H9 (cell line): ENCODE measurements at regions not wholly inside any gene's neighbourhood (a gene's known extent, or its start where the extent isn't known, plus 50 kb on each side); places are given as distances from the start of the nearest gene placed in this dataset.
A peak's percentile ranks its signal among the peaks of the same experiment; 100 is the strongest.

Source experiments
- DNase-seq: peaks from one replicate; pipeline ENCODE4 v3.0.0-alpha.2; 2017
- H2AFZ ChIP-seq: one replicate; pipeline ENCODE4 v1.6.1; 2013; ENCODE audit warnings: mild to moderate bottlenecking, low read length, control low read depth, moderate library complexity
- H2AK5ac ChIP-seq: 2 replicates; pipeline ENCODE4 v1.6.1; 2013; ENCODE audit warnings: low read length, control low read depth, mixed read lengths; ENCODE audit not compliant: insufficient read length
- H2BK120ac ChIP-seq: one replicate; pipeline ENCODE4 v1.6.1; 2013; ENCODE audit warnings: low read depth, mild to moderate bottlenecking, low read length, control low read depth, inconsistent platforms; ENCODE audit not compliant: poor library complexity, severe bottlenecking
- H2BK12ac ChIP-seq: 2 replicates; pipeline ENCODE4 v1.6.1; 2013; ENCODE audit warnings: low read length, control low read depth, mixed read lengths, low read depth; ENCODE audit not compliant: insufficient read length
- H2BK15ac ChIP-seq: 2 replicates; pipeline ENCODE4 v1.6.1; 2013; ENCODE audit warnings: low read depth, low read length, control low read depth
- H2BK20ac ChIP-seq: one replicate; pipeline ENCODE4 v1.6.1; 2013; ENCODE audit warnings: low read depth, mild to moderate bottlenecking, low read length, control low read depth, inconsistent platforms; ENCODE audit not compliant: poor library complexity, severe bottlenecking
- H2BK5ac ChIP-seq: 2 replicates; pipeline ENCODE4 v1.6.1; 2013; ENCODE audit warnings: low read length, control low read depth, mixed read lengths; ENCODE audit not compliant: insufficient read length
- H3K14ac ChIP-seq: 2 replicates; pipeline ENCODE4 v1.6.1; 2013; ENCODE audit warnings: low read length, control low read depth; ENCODE audit not compliant: insufficient read depth
- H3K18ac ChIP-seq: 2 replicates; pipeline ENCODE4 v1.6.1; 2013; ENCODE audit warnings: low read depth, mild to moderate bottlenecking, mixed read lengths, low read length, control low read depth; ENCODE audit not compliant: insufficient read length
- H3K23ac ChIP-seq: 2 replicates; pipeline ENCODE4 v1.6.1; 2013; ENCODE audit warnings: low read length, control low read depth, mixed read lengths, low read depth; ENCODE audit not compliant: insufficient read length
- H3K23me2 ChIP-seq: 2 replicates; pipeline ENCODE4 v1.6.1; 2013; ENCODE audit warnings: low read depth, mild to moderate bottlenecking, mixed read lengths, low read length, control low read depth; ENCODE audit not compliant: insufficient read length, poor library complexity, severe bottlenecking
- H3K27ac ChIP-seq: 2 replicates; pipeline ENCODE4 v1.5.1; 2013; ENCODE audit warnings: low read length, control low read depth, mixed read lengths, low read depth; ENCODE audit not compliant: insufficient read length
- H3K27me3 ChIP-seq: 2 replicates; pipeline ENCODE4 v1.6.1; 2013; ENCODE audit warnings: low read length, control low read depth, inconsistent platforms; ENCODE audit not compliant: insufficient read depth
- H3K4ac ChIP-seq: 2 replicates; pipeline ENCODE4 v1.6.1; 2013; ENCODE audit warnings: low read depth, mild to moderate bottlenecking, control low read depth, inconsistent platforms, low read length, moderate library complexity
- H3K4me1 ChIP-seq: 2 replicates; pipeline ENCODE4 v1.6.1; 2013; ENCODE audit warnings: low read length, control low read depth, inconsistent platforms; ENCODE audit not compliant: insufficient read depth
- H3K4me2 ChIP-seq: 2 replicates; pipeline ENCODE4 v1.6.1; 2013; ENCODE audit warnings: low read length, control low read depth, mixed read lengths; ENCODE audit not compliant: insufficient read length, insufficient read depth
- H3K56ac ChIP-seq: 2 replicates; pipeline ENCODE4 v1.6.1; 2013; ENCODE audit warnings: low read depth, mild to moderate bottlenecking, mixed read lengths, low read length, control low read depth; ENCODE audit not compliant: insufficient read length
- H3K79me1 ChIP-seq: 2 replicates; pipeline ENCODE4 v1.6.1; 2013; ENCODE audit warnings: low read depth, mild to moderate bottlenecking, moderate library complexity, low read length, control low read depth, inconsistent platforms; ENCODE audit not compliant: insufficient read depth, poor library complexity, severe bottlenecking
- H3K79me2 ChIP-seq: 2 replicates; pipeline ENCODE4 v1.6.1; 2013; ENCODE audit warnings: low read length, control low read depth, inconsistent platforms; ENCODE audit not compliant: insufficient read depth
- H3K9ac ChIP-seq: 2 replicates; pipeline ENCODE4 v1.6.1; 2013; ENCODE audit warnings: low read length, control low read depth, mixed read lengths; ENCODE audit not compliant: insufficient read length; ENCODE audit errors: extremely low read depth
- H3K9me3 ChIP-seq: one replicate; pipeline ENCODE4 v1.6.1; 2013; ENCODE audit warnings: low read depth, low read length, inconsistent platforms; ENCODE audit not compliant: control insufficient read depth
- H3T11ph ChIP-seq: one replicate; pipeline ENCODE4 v1.6.1; 2013; ENCODE audit warnings: mild to moderate bottlenecking, low read length, control low read depth, inconsistent platforms
- H4K20me1 ChIP-seq: one replicate; pipeline ENCODE4 v1.6.1; 2013; ENCODE audit not compliant: control insufficient read depth, insufficient read length, insufficient read depth
- H4K5ac ChIP-seq: 2 replicates; pipeline ENCODE4 v1.6.1; 2013; ENCODE audit warnings: low read depth, mild to moderate bottlenecking, mixed read lengths, low read length, control low read depth; ENCODE audit not compliant: insufficient read length
- H4K8ac ChIP-seq: replicated peaks from 2 replicates; pipeline ENCODE4 v1.6.1; 2013; ENCODE audit warnings: low read length, control low read depth, mixed read lengths, low read depth; ENCODE audit not compliant: insufficient read length
- H4K91ac ChIP-seq: 2 replicates; pipeline ENCODE4 v1.6.1; 2013; ENCODE audit warnings: low read depth, mild to moderate bottlenecking, moderate library complexity, mixed read lengths, low read length, control low read depth; ENCODE audit not compliant: insufficient read length
- H3K27ac Mint-ChIP-seq, 3 experiments: 2 replicates in 2 of 3; 3 replicates in 1 of 3; pipeline ENCODE4 v1.8.0; 2020 to 2021; ENCODE audit warnings: mixed read lengths in 3 of 3, mild to moderate bottlenecking in 1 of 3, moderate library complexity in 1 of 3
- H3K27me3 Mint-ChIP-seq: 2 replicates; pipeline ENCODE4 v1.8.0; 2021; ENCODE audit warnings: low read depth, mild to moderate bottlenecking, moderate library complexity, mixed read lengths
- H3K36me3 Mint-ChIP-seq, 3 experiments: 2 replicates in 2 of 3; 3 replicates in 1 of 3; pipeline ENCODE4 v1.8.0; 2020 to 2021; ENCODE audit warnings: low read depth in 3 of 3, mixed read lengths in 3 of 3; ENCODE audit not compliant: insufficient read depth in 1 of 3
- H3K4me1 Mint-ChIP-seq, 2 experiments: 2 replicates each; pipeline ENCODE4 v1.8.0; 2020; ENCODE audit warnings: mixed read lengths in 2 of 2
- H3K4me3 Mint-ChIP-seq, 2 experiments: 2 replicates in 1 of 2; 3 replicates in 1 of 2; pipeline ENCODE4 v1.8.0; 2020 to 2021; ENCODE audit warnings: mild to moderate bottlenecking in 2 of 2, mixed read lengths in 2 of 2, moderate library complexity in 1 of 2
- H3K9me3 Mint-ChIP-seq, 2 experiments: 2 replicates in 1 of 2; 3 replicates in 1 of 2; pipeline ENCODE4 v1.8.0; 2020; ENCODE audit warnings: mild to moderate bottlenecking in 2 of 2, mixed read lengths in 2 of 2, moderate library complexity in 1 of 2
- WGBS: extraction: QIAGEN DNeasy Blood & Tissue Kit; methylation state at CpG from one replicate; pipeline ENCODE4 v1.1.7; 2013; ENCODE audit warnings: missing lambda C conversion rate, low lambda C conversion rate, mixed read lengths; ENCODE audit not compliant: insufficient read length; ENCODE audit errors: extremely low coverage; 5-methylcytosine and 5-hydroxymethylcytosine counted together
- TF ChIP-seq, protein P1 (sequence below): fragments of 200-600 bp; sonication (generic); conservative IDR thresholded peaks from 3 replicates; pipeline ENCODE4 v1.8.0; 2021; ENCODE audit warnings: antibody characterized with exemption, mild to moderate bottlenecking

DNA sequence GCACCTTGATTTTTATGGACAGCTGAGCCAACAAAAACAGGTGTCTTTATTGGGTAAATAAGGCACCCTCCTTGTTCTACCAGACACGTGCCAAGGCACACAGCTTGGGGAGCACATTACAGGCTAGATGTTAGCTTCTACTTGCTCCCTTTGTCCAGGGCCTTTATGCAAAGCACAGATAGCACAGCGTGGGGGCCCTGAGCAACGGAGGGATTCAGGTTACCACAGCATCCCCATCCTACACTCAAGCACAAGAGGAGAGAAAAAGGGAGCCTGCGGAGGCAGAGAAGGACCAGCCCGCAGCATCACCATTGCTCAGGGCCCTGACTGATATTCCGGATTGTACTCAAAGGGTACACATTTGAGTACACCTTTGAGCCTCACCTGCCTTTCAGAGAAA, 181.7 kb upstream of the KIF2A start:
- Histone ChIP-seq H3K79me1 (no peaks in the 10 kb centered on the region), H3K18ac (no peak overlapping the region), H2BK12ac (no peak overlapping the region), H3K56ac (no peak overlapping the region), H4K91ac (no peak overlapping the region), H3K14ac (no peak overlapping the region), H2BK120ac (no peak overlapping the region), H3K4me2 (no peak overlapping the region), H3K9me3 (no peaks in the 10 kb centered on the region), H3K4me1 (no peaks in the 10 kb centered on the region), H4K5ac (no peak overlapping the region), H3K27ac (no peak overlapping the region), H3K79me2 (no peaks in the 10 kb centered on the region), H3K4ac (no peak overlapping the region), H3K9ac (no peak overlapping the region), H2AFZ (no peak overlapping the region), H2BK15ac (no peak overlapping the region), H3K23me2 (no peaks in the 10 kb centered on the region), H2BK20ac (no peak overlapping the region), H3K27me3 (no peaks in the 10 kb centered on the region), H4K20me1 (no peaks in the 10 kb centered on the region), H2AK5ac (no peak overlapping the region), H4K8ac (no peak overlapping the region), H3K23ac (no peak overlapping the region), H3T11ph (no peak overlapping the region), H2BK5ac (no peak overlapping the region)
- Mint-ChIP-seq H3K9me3 (no peaks in the 10 kb centered on the region; a peak in 1 of 5 replicates), H3K27me3 (no peaks in the 10 kb centered on the region), H3K36me3 (peaks cover 0 to 5% (median 0%) of the 10 kb centered on the region in 3 experiments; a peak in 1 of 7 replicates), H3K4me1 (peaks cover 9 to 11% of the 10 kb centered on the region in 2 experiments), H3K27ac (no peak overlapping the region), H3K4me3 (no peak overlapping the region)
- TF ChIP-seq, protein P1, sequence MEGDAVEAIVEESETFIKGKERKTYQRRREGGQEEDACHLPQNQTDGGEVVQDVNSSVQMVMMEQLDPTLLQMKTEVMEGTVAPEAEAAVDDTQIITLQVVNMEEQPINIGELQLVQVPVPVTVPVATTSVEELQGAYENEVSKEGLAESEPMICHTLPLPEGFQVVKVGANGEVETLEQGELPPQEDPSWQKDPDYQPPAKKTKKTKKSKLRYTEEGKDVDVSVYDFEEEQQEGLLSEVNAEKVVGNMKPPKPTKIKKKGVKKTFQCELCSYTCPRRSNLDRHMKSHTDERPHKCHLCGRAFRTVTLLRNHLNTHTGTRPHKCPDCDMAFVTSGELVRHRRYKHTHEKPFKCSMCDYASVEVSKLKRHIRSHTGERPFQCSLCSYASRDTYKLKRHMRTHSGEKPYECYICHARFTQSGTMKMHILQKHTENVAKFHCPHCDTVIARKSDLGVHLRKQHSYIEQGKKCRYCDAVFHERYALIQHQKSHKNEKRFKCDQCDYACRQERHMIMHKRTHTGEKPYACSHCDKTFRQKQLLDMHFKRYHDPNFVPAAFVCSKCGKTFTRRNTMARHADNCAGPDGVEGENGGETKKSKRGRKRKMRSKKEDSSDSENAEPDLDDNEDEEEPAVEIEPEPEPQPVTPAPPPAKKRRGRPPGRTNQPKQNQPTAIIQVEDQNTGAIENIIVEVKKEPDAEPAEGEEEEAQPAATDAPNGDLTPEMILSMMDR, result no peak
- peak; percentile 37 for DNase-seq
- no CpG with 5 or more reads among the region's 6 CpGs for WGBS
